Stimulated activated CD4-positive, alpha-beta T cell treated with anti-CD3 and anti-CD28 coated beads, Interleukin-15, amount 100 ng/mL, for 1 hour (primary cell): ENCODE measurements at regions not wholly inside any gene's neighbourhood (a gene's known extent, or its start where the extent isn't known, plus 50 kb on each side); places are given as distances from the start of the nearest gene placed in this dataset.
"Not testable (repeated sequence)": the region's sequence is repeated elsewhere in the genome, so short reads cannot be mapped to it uniquely, and the experiment has no call there.

ENCODE experiments used
- DNase-seq, 2 donors: peaks; one replicate each; pipeline ENCODE4 v3.0.0-alpha.2; 2020; ENCODE audit warnings: low read depth in 1 of 2, low spot score in 1 of 2

GRCh38 chr16:86224126-86224525 lies 286.2 kb upstream of the FOXF1 start:
- no peak for DNase-seq

GRCh38 chr16:86224629-86225028 lies 285.7 kb upstream of the FOXF1 start:
- no peak for DNase-seq

GRCh38 chr16:86225905-86226371 lies 284.4 kb upstream of the FOXF1 start:
- no peak for DNase-seq

GRCh38 chr16:86227041-86227440 lies 283.3 kb upstream of the FOXF1 start:
- DNase-seq = no peak

- no peak for DNase-seq
Observed at GRCh38 chr16:86227801-86228200, 282.5 kb upstream of the FOXF1 start.

- no peak for DNase-seq
Observed at GRCh38 chr16:86228713-86229112, 281.6 kb upstream of the FOXF1 start.

GRCh38 chr16:86229283-86229682 lies 281.0 kb upstream of the FOXF1 start:
- no peak for DNase-seq

- DNase-seq = no peak
Observed at GRCh38 chr16:86229866-86230656, 280.3 kb upstream of the FOXF1 start.

- DNase-seq = no peak
Observed at GRCh38 chr16:86231321-86231995, 278.9 kb upstream of the FOXF1 start.

GRCh38 chr16:86231996-86232350 lies 278.4 kb upstream of the FOXF1 start:
- DNase-seq = no peak

- DNase-seq = no peak
Observed at GRCh38 chr16:86232496-86232895, 277.8 kb upstream of the FOXF1 start.

- not testable (repeated sequence) for DNase-seq
Observed at GRCh38 chr16:86233506-86233905, 276.8 kb upstream of the FOXF1 start.

GRCh38 chr16:86239381-86239780 lies 270.9 kb upstream of the FOXF1 start:
- no peak for DNase-seq

- no peak for DNase-seq
Observed at GRCh38 chr16:86240716-86241363, 269.5 kb upstream of the FOXF1 start.

GRCh38 chr16:86241681-86242080 lies 268.6 kb upstream of the FOXF1 start:
- no peak for DNase-seq

- no peak for DNase-seq
Observed at GRCh38 chr16:86242244-86243122, 267.8 kb upstream of the FOXF1 start.

GRCh38 chr16:86243123-86243473 lies 267.2 kb upstream of the FOXF1 start:
- no peak for DNase-seq

- DNase-seq = no peak
Observed at GRCh38 chr16:86243571-86244154, 266.7 kb upstream of the FOXF1 start.

- no peak for DNase-seq
Observed at GRCh38 chr16:86244158-86244557, 266.2 kb upstream of the FOXF1 start.

- DNase-seq = no peak
Observed at GRCh38 chr16:86244936-86245335, 265.4 kb upstream of the FOXF1 start.

GRCh38 chr16:86245351-86245750 lies 265.0 kb upstream of the FOXF1 start:
- no peak for DNase-seq
